Ishikawa (cell line): ENCODE measurements at regions not wholly inside any gene's neighbourhood (a gene's known extent, or its start where the extent isn't known, plus 50 kb on each side); places are given as distances from the start of the nearest gene placed in this dataset.

Experiments used
- EGR1 ChIP-seq: IDR thresholded peaks from 2 replicates; pipeline ENCODE4 v1.6.1; 2012
- TAF1 ChIP-seq: IDR thresholded peaks from 2 replicates; pipeline ENCODE4 v1.6.1; 2012; ENCODE audit warnings: low read depth, mild to moderate bottlenecking
- YY1 ChIP-seq: IDR thresholded peaks from 2 replicates; pipeline ENCODE4 v1.6.1; 2012; ENCODE audit warnings: low read depth
- TF ChIP-seq, protein P1 (sequence below): IDR thresholded peaks from 2 replicates; pipeline ENCODE4 v1.6.1; 2012

DNA sequence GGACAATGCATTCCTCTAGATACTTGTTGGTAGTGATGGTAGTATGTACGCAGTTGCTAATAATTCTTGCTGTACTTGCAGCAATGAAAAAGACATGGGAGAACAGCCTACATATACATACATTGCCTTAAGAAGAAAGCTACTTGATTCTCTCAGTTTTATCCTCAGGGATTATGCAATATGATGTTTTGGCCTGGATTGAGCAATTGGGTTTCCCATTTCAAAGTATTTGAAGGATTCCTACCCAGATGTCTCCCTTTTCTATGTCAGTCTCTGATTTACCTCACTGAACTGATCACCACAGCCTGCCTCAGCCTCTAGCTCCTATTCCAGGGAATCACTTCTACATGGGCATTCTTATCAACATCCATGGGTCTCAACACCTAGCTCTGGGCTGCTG is 210.1 kb upstream of the CDH10 start:
- TF ChIP-seq YY1 = no peak
- no peak for TF ChIP-seq TAF1
- TF ChIP-seq, protein P1, sequence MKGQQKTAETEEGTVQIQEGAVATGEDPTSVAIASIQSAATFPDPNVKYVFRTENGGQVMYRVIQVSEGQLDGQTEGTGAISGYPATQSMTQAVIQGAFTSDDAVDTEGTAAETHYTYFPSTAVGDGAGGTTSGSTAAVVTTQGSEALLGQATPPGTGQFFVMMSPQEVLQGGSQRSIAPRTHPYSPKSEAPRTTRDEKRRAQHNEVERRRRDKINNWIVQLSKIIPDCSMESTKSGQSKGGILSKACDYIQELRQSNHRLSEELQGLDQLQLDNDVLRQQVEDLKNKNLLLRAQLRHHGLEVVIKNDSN = no peak
- TF ChIP-seq EGR1 = no peak
